ENCODE measurements at regions not wholly inside any gene's neighbourhood (a gene's known extent, or its start where the extent isn't known, plus 50 kb on each side); places are given as distances from the start of the nearest gene placed in this dataset.
A peak's percentile ranks its signal among the peaks of the same experiment; 100 is the strongest.

- no peak for DNase-seq (ENCODE audit: low spot score)
These were observed 114.1 kb downstream of the SLC16A9 start for GRCh38 chr10:59595593-59595992.

- no peak for DNase-seq (ENCODE audit: low spot score)
These were observed 115.9 kb downstream of the SLC16A9 start for GRCh38 chr10:59593768-59594167.

- no peak for DNase-seq (ENCODE audit: low spot score)
These were observed 119.9 kb downstream of the SLC16A9 start for GRCh38 chr10:59589796-59590195.

DNA sequence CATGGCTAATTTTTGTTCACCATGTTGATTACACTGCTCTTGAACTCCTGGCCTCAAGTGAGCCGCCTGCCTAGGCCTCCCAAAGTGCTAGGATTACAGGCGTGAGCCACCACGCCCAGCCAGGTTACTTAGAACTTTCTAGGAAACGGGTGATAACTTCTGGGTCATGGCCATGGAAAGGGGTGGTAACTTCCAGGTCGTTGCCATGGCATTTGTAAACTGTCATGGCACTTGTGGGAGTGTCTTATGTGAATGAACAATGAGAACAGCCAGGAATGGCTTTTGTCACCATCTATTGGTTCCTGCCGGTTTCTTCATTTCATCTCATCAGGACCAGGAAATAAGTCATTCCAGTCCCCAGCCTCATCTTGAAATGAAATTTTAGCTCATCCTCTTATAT, 120.9 kb downstream of the SLC16A9 start:
- DNase-seq (ENCODE audit: low spot score), result no peak

DNA sequence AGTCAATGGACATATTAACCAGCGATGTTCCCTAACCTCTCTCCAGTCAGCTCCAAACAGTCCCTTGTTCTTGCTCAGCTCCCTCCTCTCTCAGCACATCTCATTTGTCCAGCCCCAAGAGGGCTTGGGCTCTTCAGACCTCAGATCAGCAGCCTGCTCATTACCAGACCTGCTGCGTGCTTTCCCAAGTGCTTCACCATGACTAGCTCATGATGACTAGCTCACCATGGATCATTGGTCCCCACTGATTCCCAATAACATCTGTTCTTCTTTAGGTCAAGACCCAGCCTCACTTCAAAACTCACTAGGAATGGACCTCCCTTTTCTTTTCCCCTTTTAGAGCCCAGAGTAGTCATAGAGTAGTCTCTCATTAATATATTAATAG, 121.9 kb downstream of the SLC16A9 start:
- DNase-seq (ENCODE audit: low spot score), result no peak

DNA sequence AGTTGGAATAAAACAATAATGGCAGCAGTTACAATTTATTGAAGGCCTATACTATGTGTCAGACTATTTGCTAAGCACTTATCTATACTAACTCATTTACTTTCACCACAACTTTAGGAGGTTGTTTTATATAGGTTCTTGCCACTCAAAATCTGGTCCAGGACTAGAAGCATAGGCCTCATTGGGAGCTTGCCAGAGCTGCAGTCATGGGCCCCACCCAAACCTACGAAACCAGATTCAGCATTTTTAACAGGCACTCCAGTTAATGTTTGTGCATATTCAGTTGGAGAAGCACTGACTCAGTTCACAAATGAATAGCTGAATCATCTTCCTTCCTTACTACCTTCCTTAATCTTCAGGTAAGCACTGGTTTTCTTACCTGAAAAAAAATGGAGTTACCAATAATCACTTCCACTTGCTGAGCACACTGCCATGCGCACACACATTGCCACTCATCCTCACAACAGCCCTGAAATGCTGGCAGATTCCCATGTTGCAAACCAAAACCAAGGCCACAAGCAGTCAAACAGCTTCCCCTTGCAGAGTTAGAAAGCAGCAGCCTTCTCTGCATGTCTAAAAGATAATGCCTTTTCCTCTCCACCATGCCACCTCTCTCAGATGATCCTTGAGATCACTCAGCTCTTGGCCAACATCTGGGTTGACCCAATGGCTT, 122.4 kb downstream of the SLC16A9 start:
- no peak for DNase-seq (ENCODE audit: low spot score)

GRCh38 chr10:59586407-59586891, 123.2 kb downstream of the SLC16A9 start:
- no peak for DNase-seq (ENCODE audit: low spot score)

GRCh38 chr10:59585046-59585700, 124.5 kb downstream of the SLC16A9 start:
- no peak for DNase-seq (ENCODE audit: low spot score)

- DNase-seq (ENCODE audit: low spot score), result no peak
These were observed 126.9 kb downstream of the SLC16A9 start for GRCh38 chr10:59582780-59583179.

DNA sequence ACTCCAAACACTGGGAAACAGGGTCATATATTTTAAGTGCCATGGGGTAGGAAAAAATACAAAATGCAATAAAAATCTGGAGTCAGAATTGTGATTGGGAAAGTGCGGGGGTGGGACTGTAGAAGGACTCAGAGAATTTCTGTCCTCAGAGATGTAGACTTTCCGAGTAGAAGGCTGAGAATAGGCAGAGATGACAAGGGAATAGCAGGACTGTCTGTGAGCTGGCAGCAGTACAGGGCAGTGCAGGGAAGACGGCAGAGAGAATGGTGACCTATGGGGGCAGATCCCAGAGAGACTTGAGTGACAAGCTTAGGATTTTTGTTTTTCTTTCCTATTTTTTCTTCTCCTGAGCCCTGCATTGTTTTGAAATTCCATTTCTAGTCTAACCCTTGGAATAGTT, 127.6 kb downstream of the SLC16A9 start:
- no peak for DNase-seq (ENCODE audit: low spot score)

DNA sequence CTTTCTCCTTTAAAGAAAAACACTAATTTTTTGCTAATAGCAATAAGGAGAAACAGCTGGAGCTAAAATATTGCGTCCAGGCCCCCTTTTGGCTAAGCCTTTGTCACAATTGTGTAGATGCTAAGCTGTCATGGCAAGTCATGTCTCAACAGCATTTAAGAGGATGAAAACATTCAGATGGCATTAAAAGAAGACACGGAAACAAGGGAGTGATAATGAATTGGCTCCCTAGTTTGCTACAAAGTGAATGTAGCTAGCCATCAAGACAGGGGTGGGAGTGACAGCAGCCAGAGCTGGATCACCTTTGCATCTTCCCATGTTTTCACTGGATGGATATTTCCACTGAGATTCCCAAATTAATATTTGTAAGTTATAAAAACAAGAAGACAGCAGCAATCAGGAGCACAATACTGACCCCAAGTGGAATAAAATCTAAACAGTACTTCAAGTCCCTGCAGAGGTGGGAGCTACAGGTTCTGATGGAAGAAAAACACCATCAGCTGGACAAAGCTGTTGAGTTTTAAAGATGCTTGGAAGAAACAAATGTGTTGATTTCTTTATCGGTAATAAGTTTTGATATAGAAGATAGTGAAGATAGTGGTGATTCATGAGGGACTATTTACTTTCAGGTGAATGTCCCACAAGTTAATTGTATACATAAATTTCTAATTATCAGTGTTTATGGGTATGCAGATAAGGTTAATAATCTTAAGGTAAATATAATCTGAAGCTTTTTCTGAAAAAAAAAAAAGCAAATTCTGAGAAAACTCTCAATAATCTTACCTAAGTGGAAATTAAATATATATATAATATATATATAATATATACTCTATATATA, 129.4 kb downstream of the SLC16A9 start:
- peak; percentile 28 for DNase-seq (ENCODE audit: low spot score)

GRCh38 chr10:59578741-59579140, 130.9 kb downstream of the SLC16A9 start:
- no peak for DNase-seq (ENCODE audit: low spot score)

DNA sequence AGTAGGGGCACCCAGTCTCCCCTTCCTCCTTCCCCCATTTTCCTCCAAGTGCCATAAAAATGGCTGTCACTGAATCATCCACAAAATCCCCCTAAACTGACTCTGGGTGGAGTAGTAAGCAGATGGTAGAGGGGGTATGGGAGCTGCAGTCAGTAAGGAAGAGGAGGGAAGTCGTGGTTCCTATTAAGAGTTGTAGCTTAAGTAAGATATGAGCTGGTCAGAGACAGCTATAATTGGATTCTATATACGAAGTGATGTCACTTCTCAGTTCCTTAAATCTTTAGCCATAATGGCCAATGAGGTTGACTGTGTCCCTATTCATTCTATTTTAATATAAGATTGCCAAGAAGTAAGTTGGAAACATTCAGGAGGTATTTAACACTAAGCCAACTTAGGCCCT, 131.7 kb downstream of the SLC16A9 start:
- no peak for DNase-seq (ENCODE audit: low spot score)

DNA sequence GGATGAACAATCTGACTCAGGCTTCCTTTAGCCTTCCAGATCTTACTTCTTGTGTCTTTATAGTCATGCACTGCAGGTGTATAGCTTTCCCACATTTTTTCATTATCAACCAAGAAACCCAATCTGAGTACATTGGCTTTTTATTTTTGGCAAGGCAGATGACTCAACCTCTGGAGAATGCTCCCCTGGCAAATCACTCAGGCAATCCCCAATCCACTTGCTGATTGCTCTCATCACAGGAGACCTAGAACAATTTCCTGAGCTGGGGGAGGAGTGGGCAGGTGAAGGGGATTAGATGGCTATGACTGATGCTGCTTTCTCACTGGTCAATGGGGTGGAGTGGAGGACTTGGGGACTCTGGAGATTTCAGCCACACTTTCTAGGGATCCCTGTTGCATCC, 134.4 kb downstream of the SLC16A9 start:
- no peak for DNase-seq (ENCODE audit: low spot score)

DNA sequence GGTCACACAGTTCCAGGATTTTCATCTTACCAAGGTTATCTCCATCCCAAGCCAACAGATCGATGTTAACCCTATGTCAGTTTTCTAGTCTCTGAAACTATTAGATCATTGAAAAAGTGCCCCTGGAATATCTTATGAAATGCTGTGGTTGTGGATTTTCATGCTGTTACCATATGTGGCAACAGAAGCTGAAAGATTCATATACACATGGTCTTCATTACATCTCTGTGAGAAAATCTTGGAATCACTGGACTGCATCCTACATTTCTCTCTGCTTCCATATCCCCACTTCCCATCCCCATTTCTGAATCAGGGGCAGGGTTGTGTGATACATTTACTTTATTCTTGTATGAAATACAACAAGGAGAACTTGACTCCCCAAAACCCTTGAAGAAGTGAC, 146.1 kb downstream of the SLC16A9 start:
- no peak for DNase-seq (ENCODE audit: low spot score)

GRCh38 chr10:59562126-59562525, 147.5 kb downstream of the SLC16A9 start:
- no peak for DNase-seq (ENCODE audit: low spot score)

GRCh38 chr10:59561477-59562121, 148.1 kb downstream of the SLC16A9 start:
- no peak for DNase-seq (ENCODE audit: low spot score)

DNA sequence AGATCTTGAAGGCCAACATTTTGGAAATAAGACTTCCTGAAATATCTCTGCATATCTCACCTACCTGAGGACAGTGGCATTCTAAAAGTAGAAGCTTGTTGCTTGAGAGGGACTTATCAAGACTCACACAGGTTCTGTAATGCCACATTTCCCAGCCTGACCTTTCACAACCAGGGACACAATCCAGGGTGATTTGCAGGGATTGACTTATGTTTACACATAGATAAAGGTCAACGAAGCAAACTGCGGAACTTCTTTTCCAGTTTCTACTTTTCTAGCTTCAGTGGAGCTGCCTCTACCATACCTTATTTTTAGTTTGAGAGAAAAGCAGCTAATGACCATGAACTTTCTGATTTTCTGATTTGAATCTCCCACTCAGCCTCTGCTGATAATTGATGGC, 148.7 kb downstream of the SLC16A9 start:
- DNase-seq (ENCODE audit: low spot score), result no peak

DNA sequence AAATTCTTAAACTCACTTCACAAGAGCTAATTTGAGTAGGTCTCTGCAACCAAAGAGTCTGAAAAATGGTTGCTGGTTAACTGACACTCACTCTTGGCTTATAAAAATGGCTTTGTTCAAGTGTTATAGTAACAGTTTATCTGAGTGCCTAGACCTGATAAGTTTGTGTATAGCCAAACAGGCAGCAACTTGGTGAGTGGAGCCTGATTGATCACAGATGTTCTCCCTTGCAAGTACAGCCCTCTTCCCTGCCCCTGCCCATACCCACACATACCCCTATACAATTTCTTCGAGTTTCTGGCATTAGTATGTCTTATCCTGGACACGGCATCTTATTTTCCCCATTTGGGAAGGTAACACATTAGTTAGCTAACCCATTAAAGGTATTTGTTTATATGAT, 149.5 kb downstream of the SLC16A9 start:
- DNase-seq (ENCODE audit: low spot score), result no peak

DNA sequence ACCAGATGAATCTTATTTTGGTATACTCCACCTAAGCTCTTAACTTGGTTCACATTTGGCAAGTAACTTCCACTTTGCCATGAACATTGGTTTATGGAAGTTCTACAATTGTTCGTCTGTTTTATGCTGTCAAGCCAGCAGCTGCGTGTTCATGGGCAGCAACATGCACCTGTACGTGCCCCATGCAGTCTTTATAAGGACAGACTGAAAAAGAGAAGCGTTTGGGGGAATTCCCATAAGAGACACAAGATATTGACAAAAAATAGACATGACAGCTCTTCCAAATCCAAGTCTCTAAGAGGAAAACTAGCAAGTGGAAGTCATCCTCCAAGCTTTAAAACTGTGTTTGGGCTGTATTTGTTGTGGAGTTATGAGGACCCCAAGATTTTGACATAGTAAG, 151.6 kb downstream of the SLC16A9 start:
- DNase-seq (ENCODE audit: low spot score), result no peak

GRCh38 chr10:59557642-59558041, 152.0 kb downstream of the SLC16A9 start:
- DNase-seq (ENCODE audit: low spot score), result no peak

DNA sequence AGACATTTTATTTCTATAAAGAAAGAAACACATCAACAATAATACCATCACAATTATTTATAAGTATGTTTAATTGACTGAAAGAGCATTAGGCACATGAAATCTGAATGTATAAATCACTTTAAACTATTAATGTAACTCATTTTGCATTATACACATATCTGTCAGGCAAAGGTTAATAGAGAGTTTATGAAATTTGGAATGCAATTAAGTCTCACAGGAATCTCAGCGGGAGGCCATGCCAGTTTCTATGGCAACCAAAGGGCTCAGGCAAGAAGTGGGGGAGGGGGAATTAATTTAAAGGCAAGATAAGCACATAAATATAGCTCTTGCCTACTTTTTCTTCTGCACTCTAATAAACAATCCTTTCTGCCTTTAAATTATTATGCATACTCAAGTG, 152.6 kb downstream of the SLC16A9 start:
- no peak for DNase-seq (ENCODE audit: low spot score)

Measured in NAMALWA (cell line).